ENCODE measurements at regions not wholly inside any gene's neighbourhood (a gene's known extent, or its start where the extent isn't known, plus 50 kb on each side); places are given as distances from the start of the nearest gene placed in this dataset.

DNA sequence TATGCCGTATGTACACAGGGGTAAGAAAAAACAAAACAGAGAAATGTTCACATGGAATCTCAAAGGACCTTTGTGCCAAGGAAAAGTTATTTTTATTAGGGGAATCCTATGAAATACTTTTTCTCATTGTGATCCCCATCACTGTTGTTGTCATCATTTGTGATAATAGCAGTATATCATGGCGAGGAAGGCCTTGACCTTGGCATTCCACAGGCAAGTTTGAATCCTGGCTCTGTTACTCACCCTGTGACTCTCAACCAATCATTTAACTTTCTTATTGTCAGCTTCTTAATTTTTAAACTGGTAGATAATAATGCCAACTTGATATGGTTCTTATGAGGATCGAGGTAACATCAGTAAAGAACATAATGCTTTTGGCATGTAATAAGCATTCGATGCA lies 142.2 kb upstream of the DDHD1 start:
- no peak for DNase-seq (ENCODE audit: extremely low read depth in 1 of 4, low spot score in 3 of 4)
- Histone ChIP-seq H3K27me3 (ENCODE audit: control insufficient read depth in 2 of 2, insufficient read depth in 2 of 2, low read length in 2 of 2) (no peaks in the 10 kb centered on the region), H3K9ac (ENCODE audit: insufficient read depth in 1 of 2, low read depth in 2 of 2, low read length in 2 of 2) (no peak overlapping the region), H4K20me1 (replicated peaks; ENCODE audit: control insufficient read depth, insufficient read depth, low read length) (no peaks in the 10 kb centered on the region), H3K9me1 (ENCODE audit: control insufficient read depth, insufficient read depth, low read length) (no peaks in the 10 kb centered on the region), H3K79me2 (ENCODE audit: control insufficient read depth, insufficient read depth, low read length) (no peaks in the 10 kb centered on the region), H3K9me3 (replicated peaks; ENCODE audit: control insufficient read depth, insufficient read depth, low read depth, low read length) (no peaks in the 10 kb centered on the region), H2AFZ (ENCODE audit: low read depth, low read length) (no peak overlapping the region), H3K36me3 (ENCODE audit: control insufficient read depth, insufficient read depth, low read length) (no peaks in the 10 kb centered on the region), H3K4me1 (replicated peaks in 1 of 2; ENCODE audit: control insufficient read depth in 2 of 2, insufficient read depth in 2 of 2, low read length in 2 of 2) (no peaks in the 10 kb centered on the region), H3K4me2 (ENCODE audit: insufficient read depth, low read length) (no peak overlapping the region), H3K4me3 (no peak overlapping the region), H3K27ac (ENCODE audit: extremely low read depth, low read depth, low read length) (no peak overlapping the region)
- 13% methylated on average over 4 of the region's 4 CpGs for WGBS (ENCODE audit: insufficient coverage, low coverage, missing lambda C conversion rate)
- no peak for ATAC-seq
- intact Hi-C loops (cut with micrococcal nuclease) (loop anchor here (5.0 kb wide), 1 partner anchor 1052 kb away; no protein-coding TSS in a partner anchor), in situ Hi-C loops (cut with MboI) (no loop called here)
- no peak for FAIRE-seq
- ChIA-PET CTCF (ENCODE audit: low intra/inter-chr PET ratio) (no interaction called here), POLR2A (no interaction called here)
- no TSS peak for BruUV-seq (replicated peaks)
- no peak for TF ChIP-seq ZNF174 (CRISPR knock-in tag; IDR thresholded peaks at IDR 0.05)
- TF ChIP-seq TCF3 (CRISPR knock-in tag; IDR thresholded peaks at IDR 0.05): no peak
- TF ChIP-seq RBM15 (IDR thresholded peaks at IDR 0.05; ENCODE audit: insufficient read depth, low read length): no peak
- no peak for TF ChIP-seq HCFC1 (IDR thresholded peaks at IDR 0.05; ENCODE audit: low read depth, low read length)
- no peak for TF ChIP-seq GABPA (tag; conservative IDR thresholded peaks at IDR 0.05; ENCODE audit: low read depth)
- TF ChIP-seq, protein P1, sequence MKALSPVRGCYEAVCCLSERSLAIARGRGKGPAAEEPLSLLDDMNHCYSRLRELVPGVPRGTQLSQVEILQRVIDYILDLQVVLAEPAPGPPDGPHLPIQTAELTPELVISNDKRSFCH (CRISPR knock-in tag; IDR thresholded peaks at IDR 0.05): no peak
- TF ChIP-seq, protein P1 (tag; IDR thresholded peaks at IDR 0.05): no peak
- no peak for TF ChIP-seq HMGN3 (IDR thresholded peaks at IDR 0.05; ENCODE audit: borderline replicate concordance, extremely low read depth, insufficient read length, low read depth, low read length)
- no peak for TF ChIP-seq TCF7L2 (IDR thresholded peaks at IDR 0.05; ENCODE audit: low read depth, low read length)
- TF ChIP-seq PTTG1 (tag; IDR thresholded peaks at IDR 0.05; ENCODE audit: low read depth): no peak
- TF ChIP-seq SPI1 (IDR thresholded peaks at IDR 0.05; ENCODE audit: borderline replicate concordance, low read depth, low read length): no peak
- TF ChIP-seq OTX1 (CRISPR knock-in tag; IDR thresholded peaks at IDR 0.05): no peak
- no peak for TF ChIP-seq IFI16 (CRISPR knock-in tag; IDR thresholded peaks at IDR 0.05)
- TF ChIP-seq NRF1 (conservative IDR thresholded peaks at IDR 0.05 in 1 of 2, IDR thresholded peaks at IDR 0.05 in 1 of 2): no peak
- TF ChIP-seq ZNF507 (tag; conservative IDR thresholded peaks at IDR 0.05): no peak
- TF ChIP-seq ZNF644 (tag; IDR thresholded peaks at IDR 0.05; ENCODE audit: low read depth): no peak
- TF ChIP-seq NR2C1 (IDR thresholded peaks at IDR 0.05): no peak
- no peak for TF ChIP-seq NR2C1 (tag; IDR thresholded peaks at IDR 0.05)
- no peak for TF ChIP-seq C11orf30 (IDR thresholded peaks at IDR 0.05; ENCODE audit: low read depth)
- TF ChIP-seq PHB2 (IDR thresholded peaks at IDR 0.05; ENCODE audit: low read depth): no peak
- TF ChIP-seq STAG1 (CRISPR knock-in tag; IDR thresholded peaks at IDR 0.05; ENCODE audit: borderline replicate concordance): no peak
